ENCODE measurements at regions not wholly inside any gene's neighbourhood (a gene's known extent, or its start where the extent isn't known, plus 50 kb on each side); places are given as distances from the start of the nearest gene placed in this dataset.
A peak's percentile ranks its signal among the peaks of the same experiment; 100 is the strongest.

- H3K4me2 ChIP-seq (ENCODE audit: insufficient read depth, low read length), result no peak overlapping the region
- no TSS peak for BruUV-seq (replicated peaks)
- H3K9me3 ChIP-seq (replicated peaks; ENCODE audit: control insufficient read depth, insufficient read depth, low read depth, low read length), result no peaks in the 10 kb centered on the region
- no peaks in the 10 kb centered on the region for H3K4me1 ChIP-seq (replicated peaks in 1 of 2; ENCODE audit: control insufficient read depth in 2 of 2, insufficient read depth in 2 of 2, low read length in 2 of 2)
- H4K20me1 ChIP-seq (replicated peaks; ENCODE audit: control insufficient read depth, insufficient read depth, low read length), result no peaks in the 10 kb centered on the region; the same call in 1 of the 2 replicates
- ChIA-PET CTCF (ENCODE audit: low intra/inter-chr PET ratio) (no interaction called here), POLR2A (no interaction called here)
- ATAC-seq (no peak), FAIRE-seq (no peak), DNase-seq (ENCODE audit: extremely low read depth in 1 of 4, low spot score in 3 of 4) (no peak)
- H3K27me3 ChIP-seq (ENCODE audit: control insufficient read depth in 2 of 2, insufficient read depth in 2 of 2, low read length in 2 of 2), result peaks cover 0 to 4% of the 10 kb centered on the region in 2 experiments; a peak in 3 of 5 replicates
- no peak overlapping the region for H3K4me3 ChIP-seq
- no peak overlapping the region for H3K9ac ChIP-seq (ENCODE audit: insufficient read depth in 1 of 2, low read depth in 2 of 2, low read length in 2 of 2)
- in situ Hi-C loops (cut with MboI), result no loop called here
- no peaks in the 10 kb centered on the region for H3K9me1 ChIP-seq (ENCODE audit: control insufficient read depth, insufficient read depth, low read length)
- TF ChIP-seq MCM2 (IDR thresholded peaks at IDR 0.05; ENCODE audit: low read depth) (no peak), HES1 (IDR thresholded peaks at IDR 0.05; ENCODE audit: low read depth) (no peak), NFE2 (IDR thresholded peaks at IDR 0.05; ENCODE audit: low read depth) (peak; percentile 35; the same call in 1 of the 2 replicates), BRF2 (IDR thresholded peaks at IDR 0.05; ENCODE audit: borderline replicate concordance, insufficient read depth, insufficient read length) (no peak), NFE2L1 (tag; IDR thresholded peaks at IDR 0.05; ENCODE audit: borderline replicate concordance, low read depth) (peak; percentile 41; the same call in 1 of the 2 replicates), C11orf30 (IDR thresholded peaks at IDR 0.05; ENCODE audit: low read depth) (peak; percentile 34; the same call in 1 of the 2 replicates), ZNF316 (IDR thresholded peaks at IDR 0.05) (peak; percentile 42; the same call in 1 of the 2 replicates), ZNF431 (CRISPR knock-in tag; IDR thresholded peaks at IDR 0.05) (no peak), PHB2 (IDR thresholded peaks at IDR 0.05; ENCODE audit: low read depth) (no peak), HIVEP1 (CRISPR knock-in tag; IDR thresholded peaks at IDR 0.05) (no peak), CREB1 (IDR thresholded peaks at IDR 0.05) (no peak), CREB1 (CRISPR knock-in tag; IDR thresholded peaks at IDR 0.05) (no peak), FOS (IDR thresholded peaks at IDR 0.05; ENCODE audit: extremely low read depth, insufficient read length) (no peak), RERE (CRISPR knock-in tag; IDR thresholded peaks at IDR 0.05; ENCODE audit: borderline replicate concordance) (no peak), MTF1 (CRISPR knock-in tag; IDR thresholded peaks at IDR 0.05; ENCODE audit: borderline replicate concordance) (no peak), ZNF217 (CRISPR knock-in tag; IDR thresholded peaks at IDR 0.05) (no peak), MAFG (tag; conservative IDR thresholded peaks at IDR 0.05) (peak; percentile 59; the same call in 1 of the 2 replicates)
- intact Hi-C loops (cut with micrococcal nuclease), result no loop called here
- no peak overlapping the region for H3K27ac ChIP-seq (ENCODE audit: extremely low read depth, low read depth, low read length)
- no peaks in the 10 kb centered on the region for H3K36me3 ChIP-seq (ENCODE audit: control insufficient read depth, insufficient read depth, low read length)
- no peak overlapping the region for H2AFZ ChIP-seq (ENCODE audit: low read depth, low read length)
- no peaks in the 10 kb centered on the region for H3K79me2 ChIP-seq (ENCODE audit: control insufficient read depth, insufficient read depth, low read length)
These were observed 63.9 kb upstream of the MVB12B start for GRCh38 chr9:126262738-126263137.

Measured in K562 (cell line).